ENCODE measurements at regions not wholly inside any gene's neighbourhood (a gene's known extent, or its start where the extent isn't known, plus 50 kb on each side); places are given as distances from the start of the nearest gene placed in this dataset.

DNA sequence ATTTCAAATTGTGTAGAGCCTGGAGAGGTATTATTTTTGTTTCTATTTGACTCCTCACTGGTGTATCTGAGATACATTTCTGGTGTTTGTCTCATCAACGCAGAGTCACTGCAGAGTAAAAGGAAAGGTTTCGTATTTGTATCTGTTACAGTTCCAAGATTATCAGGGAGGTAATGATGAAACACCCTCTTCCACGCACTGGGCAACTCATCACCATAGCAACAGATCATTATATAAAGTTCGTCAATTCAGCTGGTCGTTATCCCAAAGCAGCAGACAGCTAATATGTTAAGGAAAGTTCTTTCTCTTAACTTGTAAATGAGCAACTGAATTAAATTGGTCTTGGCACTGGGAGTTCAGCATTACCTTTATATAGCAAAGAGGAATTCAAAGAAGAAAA lies 513.5 kb downstream of the MTRR start:
- Histone ChIP-seq H3K4me3 (replicated peaks; ENCODE audit: low read depth, low read length) (no peak overlapping the region), H3K36me3 (ENCODE audit: control insufficient read depth, insufficient read depth, low read length) (no peaks in the 10 kb centered on the region), H3K27me3 (replicated peaks; ENCODE audit: control insufficient read depth, insufficient read depth, low read length) (no peaks in the 10 kb centered on the region)
- DNase-seq (ENCODE audit: extremely low read depth, insufficient read length): no peak
- TF ChIP-seq, protein P1, sequence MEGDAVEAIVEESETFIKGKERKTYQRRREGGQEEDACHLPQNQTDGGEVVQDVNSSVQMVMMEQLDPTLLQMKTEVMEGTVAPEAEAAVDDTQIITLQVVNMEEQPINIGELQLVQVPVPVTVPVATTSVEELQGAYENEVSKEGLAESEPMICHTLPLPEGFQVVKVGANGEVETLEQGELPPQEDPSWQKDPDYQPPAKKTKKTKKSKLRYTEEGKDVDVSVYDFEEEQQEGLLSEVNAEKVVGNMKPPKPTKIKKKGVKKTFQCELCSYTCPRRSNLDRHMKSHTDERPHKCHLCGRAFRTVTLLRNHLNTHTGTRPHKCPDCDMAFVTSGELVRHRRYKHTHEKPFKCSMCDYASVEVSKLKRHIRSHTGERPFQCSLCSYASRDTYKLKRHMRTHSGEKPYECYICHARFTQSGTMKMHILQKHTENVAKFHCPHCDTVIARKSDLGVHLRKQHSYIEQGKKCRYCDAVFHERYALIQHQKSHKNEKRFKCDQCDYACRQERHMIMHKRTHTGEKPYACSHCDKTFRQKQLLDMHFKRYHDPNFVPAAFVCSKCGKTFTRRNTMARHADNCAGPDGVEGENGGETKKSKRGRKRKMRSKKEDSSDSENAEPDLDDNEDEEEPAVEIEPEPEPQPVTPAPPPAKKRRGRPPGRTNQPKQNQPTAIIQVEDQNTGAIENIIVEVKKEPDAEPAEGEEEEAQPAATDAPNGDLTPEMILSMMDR (IDR thresholded peaks at IDR 0.05; ENCODE audit: insufficient read depth, low read length, poor library complexity, severe bottlenecking): no peak

DNA sequence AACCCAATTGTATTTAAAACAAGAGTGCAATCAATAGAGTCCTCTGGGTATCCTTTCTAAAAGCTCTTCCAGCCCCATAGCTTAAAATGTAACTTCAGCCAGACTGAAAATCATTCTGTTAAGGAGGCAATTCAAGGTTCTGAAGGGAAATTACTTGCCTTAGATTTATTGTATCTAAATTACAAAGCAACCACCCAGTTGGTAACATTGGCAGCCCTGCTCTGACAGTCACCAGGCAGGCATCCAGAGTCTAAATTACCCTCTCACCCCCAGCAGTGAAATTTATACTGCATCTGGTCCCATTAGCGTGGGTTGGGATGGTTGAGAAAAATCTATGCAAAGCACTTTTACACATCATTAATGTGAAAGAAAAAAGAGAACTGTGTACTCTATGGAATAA lies 514.7 kb downstream of the MTRR start:
- no peaks in the 10 kb centered on the region for H3K27me3 ChIP-seq (replicated peaks; ENCODE audit: control insufficient read depth, insufficient read depth, low read length)
- H3K36me3 ChIP-seq (ENCODE audit: control insufficient read depth, insufficient read depth, low read length): no peaks in the 10 kb centered on the region
- TF ChIP-seq, protein P1 (IDR thresholded peaks at IDR 0.05; ENCODE audit: insufficient read depth, low read length, poor library complexity, severe bottlenecking): no peak
- no peak for DNase-seq (ENCODE audit: extremely low read depth, insufficient read length)
- no peak overlapping the region for H3K4me3 ChIP-seq (replicated peaks; ENCODE audit: low read depth, low read length)

DNA sequence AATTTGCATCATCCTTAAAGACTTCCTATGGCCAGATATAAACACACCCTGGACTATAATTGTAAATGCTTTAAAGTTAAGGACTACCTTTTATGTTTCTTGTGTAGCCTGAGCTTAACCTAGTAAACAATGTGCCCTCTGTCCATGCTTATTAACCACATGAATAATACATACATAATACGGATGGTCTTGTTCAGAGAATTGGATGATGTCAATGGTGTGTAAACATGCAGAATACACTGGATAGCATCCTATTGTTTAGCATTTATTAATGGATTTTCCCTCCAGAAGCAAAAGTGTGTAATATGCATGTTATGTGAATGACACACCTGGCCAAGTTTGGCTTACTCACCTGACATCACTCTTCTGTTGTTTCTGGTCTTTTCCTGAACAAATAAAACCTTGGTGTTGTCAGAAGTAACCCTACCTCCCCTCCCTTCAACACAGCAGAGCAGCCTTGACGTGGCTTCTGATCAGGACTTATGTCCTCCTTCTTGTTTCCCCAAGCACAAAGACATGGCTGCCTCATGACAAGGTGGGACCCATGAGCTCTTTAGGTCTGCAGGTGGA lies 517.9 kb downstream of the MTRR start:
- no peaks in the 10 kb centered on the region for H3K27me3 ChIP-seq (replicated peaks; ENCODE audit: control insufficient read depth, insufficient read depth, low read length)
- TF ChIP-seq, protein P1 (IDR thresholded peaks at IDR 0.05; ENCODE audit: insufficient read depth, low read length, poor library complexity, severe bottlenecking): no peak
- no peak for DNase-seq (ENCODE audit: extremely low read depth, insufficient read length)
- H3K36me3 ChIP-seq (ENCODE audit: control insufficient read depth, insufficient read depth, low read length): no peaks in the 10 kb centered on the region
- H3K4me3 ChIP-seq (replicated peaks; ENCODE audit: low read depth, low read length): no peak overlapping the region

DNA sequence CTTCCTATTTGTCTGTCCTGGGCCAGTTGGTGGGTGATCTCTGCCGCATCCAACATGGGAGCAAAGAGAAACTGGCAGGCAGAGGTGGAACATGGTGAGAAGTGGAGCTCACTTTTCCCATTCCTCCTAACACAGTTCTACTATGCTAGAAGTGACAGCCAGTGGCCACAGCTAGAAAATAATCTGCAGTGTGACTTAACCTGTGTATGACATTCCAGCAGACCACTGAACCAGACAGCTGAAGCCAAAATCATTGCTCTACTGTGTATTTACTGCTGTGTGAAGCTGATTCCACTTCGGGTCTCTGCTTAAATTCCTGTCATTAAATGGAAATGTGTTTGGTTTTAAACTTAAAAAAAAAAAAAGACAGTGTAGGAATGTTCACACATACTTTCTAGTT lies 523.0 kb downstream of the MTRR start:
- no peak for DNase-seq (ENCODE audit: extremely low read depth, insufficient read length)
- H3K27me3 ChIP-seq (replicated peaks; ENCODE audit: control insufficient read depth, insufficient read depth, low read length): no peaks in the 10 kb centered on the region
- H3K4me3 ChIP-seq (replicated peaks; ENCODE audit: low read depth, low read length): no peak overlapping the region
- no peaks in the 10 kb centered on the region for H3K36me3 ChIP-seq (ENCODE audit: control insufficient read depth, insufficient read depth, low read length)
- TF ChIP-seq, protein P1 (IDR thresholded peaks at IDR 0.05; ENCODE audit: insufficient read depth, low read length, poor library complexity, severe bottlenecking): no peak

DNA sequence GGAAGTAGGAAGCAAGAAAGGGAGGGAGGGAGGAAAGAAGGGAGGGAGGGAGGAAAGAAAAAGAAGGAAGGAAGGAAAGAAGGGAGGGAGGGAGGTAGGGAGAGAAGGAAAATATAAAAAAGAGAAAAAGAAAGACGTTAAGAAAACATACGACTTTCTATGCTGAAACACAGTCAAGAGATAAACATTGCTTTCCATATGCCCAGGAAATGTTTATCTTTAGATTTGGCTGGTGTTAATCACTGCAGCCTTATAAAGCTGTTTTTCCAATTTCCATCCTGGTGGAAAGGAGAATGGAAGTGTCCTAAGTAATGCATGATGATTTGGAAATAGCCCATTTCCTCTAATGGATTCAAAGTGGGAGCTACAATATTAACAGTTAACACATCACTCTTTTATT lies 524.3 kb downstream of the MTRR start:
- no peak for DNase-seq (ENCODE audit: extremely low read depth, insufficient read length)
- H3K27me3 ChIP-seq (replicated peaks; ENCODE audit: control insufficient read depth, insufficient read depth, low read length): no peaks in the 10 kb centered on the region
- H3K36me3 ChIP-seq (ENCODE audit: control insufficient read depth, insufficient read depth, low read length): no peaks in the 10 kb centered on the region
- TF ChIP-seq, protein P1 (IDR thresholded peaks at IDR 0.05; ENCODE audit: insufficient read depth, low read length, poor library complexity, severe bottlenecking): no peak
- H3K4me3 ChIP-seq (replicated peaks; ENCODE audit: low read depth, low read length): no peak overlapping the region

DNA sequence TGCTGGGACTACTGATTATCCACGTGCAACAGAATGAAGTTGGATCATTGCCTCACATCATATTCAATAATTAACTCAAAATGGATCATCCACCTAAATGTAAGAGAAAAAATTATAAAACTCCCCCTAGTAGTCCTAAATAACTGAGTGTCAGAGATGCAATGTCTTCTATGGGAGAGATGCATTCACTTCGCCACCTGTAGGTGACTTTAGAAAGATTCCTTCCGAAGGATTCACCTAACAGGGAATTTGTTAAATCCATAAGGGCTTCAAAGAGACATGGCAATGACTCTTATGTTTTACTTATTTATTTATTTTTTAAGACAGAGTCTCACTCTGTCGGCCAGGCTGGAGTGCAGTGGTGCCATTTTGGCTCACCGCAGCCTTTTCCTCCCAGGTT lies 526.0 kb downstream of the MTRR start:
- H3K27me3 ChIP-seq (replicated peaks; ENCODE audit: control insufficient read depth, insufficient read depth, low read length): no peaks in the 10 kb centered on the region
- no peak overlapping the region for H3K4me3 ChIP-seq (replicated peaks; ENCODE audit: low read depth, low read length)
- TF ChIP-seq, protein P1 (IDR thresholded peaks at IDR 0.05; ENCODE audit: insufficient read depth, low read length, poor library complexity, severe bottlenecking): no peak
- no peak for DNase-seq (ENCODE audit: extremely low read depth, insufficient read length)
- H3K36me3 ChIP-seq (ENCODE audit: control insufficient read depth, insufficient read depth, low read length): no peaks in the 10 kb centered on the region

Data from GM06990 (cell line).